GM18870 (cell line): ENCODE measurements at regions not wholly inside any gene's neighbourhood (a gene's known extent, or its start where the extent isn't known, plus 50 kb on each side); places are given as distances from the start of the nearest gene placed in this dataset.

ENCODE experiments used
- ATAC-seq: cut with Tn5 transposase; IDR thresholded peaks from one replicate; pipeline ENCODE4 v1.9.1; 2021; ENCODE audit warnings: moderate library complexity; ENCODE audit not compliant: unreplicated experiment

- ATAC-seq, result no peak
These were observed 252.4 kb upstream of the SALL3 start for GRCh38 chr18:78727057-78727739.

- ATAC-seq, result no peak
These were observed 251.5 kb upstream of the SALL3 start for GRCh38 chr18:78727877-78728783.

GRCh38 chr18:78728784-78729467, 250.7 kb upstream of the SALL3 start:
- no peak for ATAC-seq

GRCh38 chr18:78730546-78730945, 249.1 kb upstream of the SALL3 start:
- no peak for ATAC-seq

- no peak for ATAC-seq
These were observed 248.6 kb upstream of the SALL3 start for GRCh38 chr18:78731016-78731397.

- no peak for ATAC-seq
These were observed 248.1 kb upstream of the SALL3 start for GRCh38 chr18:78731398-78732032.

GRCh38 chr18:78732273-78733210, 247.1 kb upstream of the SALL3 start:
- ATAC-seq, result no peak

- no peak for ATAC-seq
These were observed 245.6 kb upstream of the SALL3 start for GRCh38 chr18:78733762-78734613.

GRCh38 chr18:78734614-78734945, 245.0 kb upstream of the SALL3 start:
- no peak for ATAC-seq

- ATAC-seq, result no peak
These were observed 244.2 kb upstream of the SALL3 start for GRCh38 chr18:78735131-78736014.

- no peak for ATAC-seq
These were observed 243.5 kb upstream of the SALL3 start for GRCh38 chr18:78736015-78736690.

GRCh38 chr18:78737006-78737915, 242.4 kb upstream of the SALL3 start:
- ATAC-seq, result no peak

- no peak for ATAC-seq
These were observed 241.4 kb upstream of the SALL3 start for GRCh38 chr18:78738076-78738690.

GRCh38 chr18:78739115-78739514, 240.5 kb upstream of the SALL3 start:
- no peak for ATAC-seq

GRCh38 chr18:78739882-78740677, 239.5 kb upstream of the SALL3 start:
- no peak for ATAC-seq
